ENCODE measurements at regions not wholly inside any gene's neighbourhood (a gene's known extent, or its start where the extent isn't known, plus 50 kb on each side); places are given as distances from the start of the nearest gene placed in this dataset.

DNA sequence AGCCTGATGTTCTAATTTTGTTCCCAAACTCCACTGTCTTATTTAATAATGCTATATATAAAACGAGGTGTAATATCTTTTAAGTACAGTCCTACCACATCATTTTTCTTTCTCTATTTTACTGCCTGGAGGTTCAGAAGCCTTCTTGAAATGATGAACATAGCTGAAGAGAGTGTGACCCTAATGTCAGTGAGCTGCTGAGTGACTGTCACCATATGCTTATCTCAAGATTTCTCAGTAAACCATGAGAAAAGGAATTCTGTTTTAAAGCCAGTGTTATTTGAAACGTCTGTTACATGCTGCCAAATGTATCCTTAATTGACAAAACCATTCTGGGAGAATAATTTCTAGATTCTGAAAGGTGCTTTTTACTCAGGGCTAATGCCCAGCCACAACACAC lies 503.5 kb upstream of the TMPRSS15 start:
- TF ChIP-seq TEAD1 (CRISPR knock-in tag; IDR thresholded peaks at IDR 0.05) (no peak), NFE2L1 (tag; IDR thresholded peaks at IDR 0.05; ENCODE audit: borderline replicate concordance, low read depth) (no peak), YY1 (IDR thresholded peaks at IDR 0.05; ENCODE audit: borderline replicate concordance in 1 of 3, control insufficient read depth in 1 of 3, extremely low read depth in 1 of 3, insufficient read depth in 3 of 3, insufficient read length in 1 of 3, insufficient replicate concordance in 2 of 3, low read depth in 1 of 3, low read length in 2 of 3) (no peak), ZNF23 (CRISPR knock-in tag; IDR thresholded peaks at IDR 0.05) (no peak), CTCF (IDR thresholded peaks at IDR 0.05 in 2 of 3, conservative IDR thresholded peaks at IDR 0.05 in 1 of 3; ENCODE audit: insufficient read depth in 2 of 3, low read depth in 1 of 3, low read length in 3 of 3) (no peak), POLR2A (conservative IDR thresholded peaks at IDR 0.05) (no peak), TCF7L2 (IDR thresholded peaks at IDR 0.05; ENCODE audit: low read depth, low read length) (no peak), SREBF2 (CRISPR knock-in tag; IDR thresholded peaks at IDR 0.05) (no peak), FOXP4 (CRISPR knock-in tag; IDR thresholded peaks at IDR 0.05; ENCODE audit: borderline replicate concordance) (no peak), EZH2 (IDR thresholded peaks at IDR 0.05; ENCODE audit: borderline replicate concordance, low read depth, low read length) (no peak), MAFK (IDR thresholded peaks at IDR 0.05; ENCODE audit: low read length) (no peak), POLR2H (tag; IDR thresholded peaks at IDR 0.05; ENCODE audit: low read depth) (no peak)
- TF ChIP-seq, protein P1, sequence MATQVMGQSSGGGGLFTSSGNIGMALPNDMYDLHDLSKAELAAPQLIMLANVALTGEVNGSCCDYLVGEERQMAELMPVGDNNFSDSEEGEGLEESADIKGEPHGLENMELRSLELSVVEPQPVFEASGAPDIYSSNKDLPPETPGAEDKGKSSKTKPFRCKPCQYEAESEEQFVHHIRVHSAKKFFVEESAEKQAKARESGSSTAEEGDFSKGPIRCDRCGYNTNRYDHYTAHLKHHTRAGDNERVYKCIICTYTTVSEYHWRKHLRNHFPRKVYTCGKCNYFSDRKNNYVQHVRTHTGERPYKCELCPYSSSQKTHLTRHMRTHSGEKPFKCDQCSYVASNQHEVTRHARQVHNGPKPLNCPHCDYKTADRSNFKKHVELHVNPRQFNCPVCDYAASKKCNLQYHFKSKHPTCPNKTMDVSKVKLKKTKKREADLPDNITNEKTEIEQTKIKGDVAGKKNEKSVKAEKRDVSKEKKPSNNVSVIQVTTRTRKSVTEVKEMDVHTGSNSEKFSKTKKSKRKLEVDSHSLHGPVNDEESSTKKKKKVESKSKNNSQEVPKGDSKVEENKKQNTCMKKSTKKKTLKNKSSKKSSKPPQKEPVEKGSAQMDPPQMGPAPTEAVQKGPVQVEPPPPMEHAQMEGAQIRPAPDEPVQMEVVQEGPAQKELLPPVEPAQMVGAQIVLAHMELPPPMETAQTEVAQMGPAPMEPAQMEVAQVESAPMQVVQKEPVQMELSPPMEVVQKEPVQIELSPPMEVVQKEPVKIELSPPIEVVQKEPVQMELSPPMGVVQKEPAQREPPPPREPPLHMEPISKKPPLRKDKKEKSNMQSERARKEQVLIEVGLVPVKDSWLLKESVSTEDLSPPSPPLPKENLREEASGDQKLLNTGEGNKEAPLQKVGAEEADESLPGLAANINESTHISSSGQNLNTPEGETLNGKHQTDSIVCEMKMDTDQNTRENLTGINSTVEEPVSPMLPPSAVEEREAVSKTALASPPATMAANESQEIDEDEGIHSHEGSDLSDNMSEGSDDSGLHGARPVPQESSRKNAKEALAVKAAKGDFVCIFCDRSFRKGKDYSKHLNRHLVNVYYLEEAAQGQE (IDR thresholded peaks at IDR 0.05; ENCODE audit: borderline replicate concordance): no peak
- TF ChIP-seq, protein P1 (CRISPR knock-in tag; IDR thresholded peaks at IDR 0.05; ENCODE audit: low read depth): no peak

All from K562 (cell line).